RWPE1 (cell line): ENCODE measurements at regions not wholly inside any gene's neighbourhood (a gene's known extent, or its start where the extent isn't known, plus 50 kb on each side); places are given as distances from the start of the nearest gene placed in this dataset.

Source experiments
- CTCF ChIA-PET: fragments of 350-600 bp; sonication (Branson Sonifier 250); formaldehyde crosslinking; extraction: SDS; loops from one replicate; lab custom pipeline; 2021; lab: Yijun Ruan, JAX
- POLR2A ChIA-PET: fragments of 400-600 bp; formaldehyde crosslinking; extraction: SDS; loops from one replicate; lab custom pipeline; 2020; ENCODE audit warnings: antibody characterized with exemption; ENCODE audit not compliant: low non-redundant PET; lab: Yijun Ruan, JAX
- DNase-seq: peaks from one replicate; pipeline ENCODE4 v3.0.0; 2012; ENCODE audit warnings: low spot score
- H3K27ac ChIP-seq: fragments of 450-650 bp; 2 replicates; pipeline ENCODE4 v1.5.1; 2017
- TF ChIP-seq, protein P1 (sequence below): fragments of 450-650 bp; conservative IDR thresholded peaks from 2 replicates; pipeline ENCODE4 v1.5.1; 2017; ENCODE audit warnings: low read depth, mild to moderate bottlenecking

DNA sequence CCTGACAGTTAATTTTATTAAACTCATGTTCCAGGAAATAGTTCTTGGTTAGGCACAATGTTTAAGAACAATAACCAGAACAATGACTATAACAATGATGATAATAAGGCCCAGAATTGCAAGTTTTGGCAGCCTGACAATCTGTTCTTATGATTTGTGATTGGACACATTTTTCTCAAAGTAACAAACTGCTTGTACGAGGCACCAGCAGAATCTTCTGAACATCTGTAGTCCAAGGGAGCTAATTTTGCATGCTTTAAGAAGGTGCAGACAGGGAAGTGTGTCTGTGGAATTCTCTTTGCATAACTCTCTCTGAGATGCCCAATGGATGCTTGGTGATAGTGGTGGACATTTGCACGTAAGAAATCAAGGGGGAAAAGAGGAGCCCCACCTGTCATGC, 709.3 kb downstream of the SLC4A3 start:
- CTCF ChIA-PET = no interaction called here
- no peak for DNase-seq
- POLR2A ChIA-PET = no interaction called here
- TF ChIP-seq, protein P1, sequence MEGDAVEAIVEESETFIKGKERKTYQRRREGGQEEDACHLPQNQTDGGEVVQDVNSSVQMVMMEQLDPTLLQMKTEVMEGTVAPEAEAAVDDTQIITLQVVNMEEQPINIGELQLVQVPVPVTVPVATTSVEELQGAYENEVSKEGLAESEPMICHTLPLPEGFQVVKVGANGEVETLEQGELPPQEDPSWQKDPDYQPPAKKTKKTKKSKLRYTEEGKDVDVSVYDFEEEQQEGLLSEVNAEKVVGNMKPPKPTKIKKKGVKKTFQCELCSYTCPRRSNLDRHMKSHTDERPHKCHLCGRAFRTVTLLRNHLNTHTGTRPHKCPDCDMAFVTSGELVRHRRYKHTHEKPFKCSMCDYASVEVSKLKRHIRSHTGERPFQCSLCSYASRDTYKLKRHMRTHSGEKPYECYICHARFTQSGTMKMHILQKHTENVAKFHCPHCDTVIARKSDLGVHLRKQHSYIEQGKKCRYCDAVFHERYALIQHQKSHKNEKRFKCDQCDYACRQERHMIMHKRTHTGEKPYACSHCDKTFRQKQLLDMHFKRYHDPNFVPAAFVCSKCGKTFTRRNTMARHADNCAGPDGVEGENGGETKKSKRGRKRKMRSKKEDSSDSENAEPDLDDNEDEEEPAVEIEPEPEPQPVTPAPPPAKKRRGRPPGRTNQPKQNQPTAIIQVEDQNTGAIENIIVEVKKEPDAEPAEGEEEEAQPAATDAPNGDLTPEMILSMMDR = no peak
- H3K27ac ChIP-seq = no peak overlapping the region

GRCh38 chr2:220337611-220338440, 710.4 kb downstream of the SLC4A3 start:
- CTCF ChIA-PET = interaction anchor here (0.6 kb wide), 1 partner anchor 78 kb away, joined by 3 read pairs; no protein-coding TSS in a partner anchor
- POLR2A ChIA-PET = no interaction called here
- no peak for DNase-seq

GRCh38 chr2:220341014-220341413, 713.6 kb downstream of the SLC4A3 start:
- ChIA-PET CTCF (no interaction called here), POLR2A (no interaction called here)
- no peak for DNase-seq
- H3K27ac ChIP-seq = no peak overlapping the region
- TF ChIP-seq, protein P1 = no peak

More at GRCh38 chr2:220337611-220338440, 710.4 kb downstream of the SLC4A3 start:
- TF ChIP-seq, protein P1 = no peak
- H3K27ac ChIP-seq = no peak overlapping the region

DNA sequence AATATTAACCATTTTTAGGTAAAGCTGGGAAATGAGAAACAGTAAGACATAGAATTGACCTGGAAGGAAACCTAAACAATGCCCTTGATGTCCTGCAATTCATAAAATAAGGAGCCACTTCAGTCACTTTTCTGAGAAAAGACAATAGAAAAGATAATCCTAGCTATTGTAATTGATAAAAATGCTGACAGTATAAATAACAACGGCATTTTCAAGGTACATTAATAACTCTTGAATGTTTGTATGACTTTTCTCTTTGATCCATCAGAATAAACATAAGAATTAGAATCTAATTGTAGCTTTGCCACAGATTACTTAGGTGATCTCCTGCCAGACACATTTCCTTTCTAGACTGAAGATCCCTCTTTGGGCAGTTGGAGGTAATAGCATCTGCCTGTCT, 719.5 kb downstream of the SLC4A3 start:
- POLR2A ChIA-PET = no interaction called here
- DNase-seq = no peak
- TF ChIP-seq, protein P1 = no peak
- CTCF ChIA-PET = interaction anchor here (0.6 kb wide), 1 partner anchor 241 kb away, joined by 3 read pairs; no protein-coding TSS in a partner anchor
- H3K27ac ChIP-seq = no peak overlapping the region

- no peak overlapping the region for H3K27ac ChIP-seq
- POLR2A ChIA-PET = no interaction called here
- TF ChIP-seq, protein P1 = no peak
- no peak for DNase-seq
- CTCF ChIA-PET = no interaction called here
Observed at GRCh38 chr2:220347626-220348025, 720.2 kb downstream of the SLC4A3 start.

DNA sequence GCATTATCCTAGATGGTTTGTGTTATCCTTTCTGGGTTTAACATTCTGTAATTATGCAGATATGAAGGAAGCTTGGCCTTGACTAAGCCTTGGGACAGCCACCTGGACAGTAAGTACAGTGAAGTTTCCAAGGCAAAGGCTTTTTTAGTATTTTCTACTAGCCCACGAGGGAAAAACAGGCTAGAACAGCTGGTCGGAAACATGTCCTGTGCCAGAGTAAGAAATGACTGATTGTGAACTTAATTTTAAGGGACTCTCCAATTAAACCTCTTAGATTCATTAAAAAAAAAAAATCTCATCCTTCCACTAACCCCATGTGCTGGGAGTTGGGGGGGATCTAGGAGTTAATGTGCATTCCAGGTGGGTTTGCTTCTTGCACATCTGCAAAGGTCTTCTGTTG, 720.8 kb downstream of the SLC4A3 start:
- CTCF ChIA-PET = no interaction called here
- no peak overlapping the region for H3K27ac ChIP-seq
- POLR2A ChIA-PET = no interaction called here
- TF ChIP-seq, protein P1 = no peak
- no peak for DNase-seq
